Keratinocyte (primary cell): ENCODE measurements at regions not wholly inside any gene's neighbourhood (a gene's known extent, or its start where the extent isn't known, plus 50 kb on each side); places are given as distances from the start of the nearest gene placed in this dataset.

Experiments
- DNase-seq: peaks from one replicate; pipeline ENCODE4 v3.0.0-alpha.2; 2011; ENCODE audit warnings: low read depth, missing footprints, low spot score
- FAIRE-seq: peaks from 2 replicates; lab custom pipeline; 2011; peaks lifted over from hg19 to GRCh38; lab: Jason Lieb, UNC
- H2AFZ ChIP-seq: 2 replicates; pipeline ENCODE4 v1.6.0; 2012; ENCODE audit warnings: low read length, control low read depth, inconsistent platforms; ENCODE audit not compliant: control insufficient read depth
- H3K27ac ChIP-seq: 2 replicates; pipeline ENCODE4 v1.5.1; 2011; ENCODE audit warnings: low read length; ENCODE audit not compliant: control insufficient read depth, insufficient read depth
- H3K27me3 ChIP-seq: 3 replicates; pipeline ENCODE4 v1.6.0; 2011; ENCODE audit warnings: low read length; ENCODE audit not compliant: control insufficient read depth, insufficient read depth; ENCODE audit errors: extremely low read depth
- H3K36me3 ChIP-seq, 2 experiments: 2 replicates in 1 of 2; 3 replicates in 1 of 2; pipeline ENCODE4 v1.5.1; 2011; ENCODE audit warnings: low read length in 2 of 2, mild to moderate bottlenecking in 1 of 2; ENCODE audit not compliant: control insufficient read depth in 2 of 2, insufficient read depth in 2 of 2; ENCODE audit errors: extremely low read depth in 1 of 2
- H3K4me1 ChIP-seq: 3 replicates; pipeline ENCODE4 v1.5.1; 2011; ENCODE audit warnings: low read length; ENCODE audit not compliant: control insufficient read depth, insufficient read depth; ENCODE audit errors: extremely low read depth
- H3K4me2 ChIP-seq: 3 replicates; pipeline ENCODE4 v1.6.0; 2011; ENCODE audit warnings: low read depth, low read length; ENCODE audit not compliant: control insufficient read depth, insufficient read depth; ENCODE audit errors: extremely low read depth
- H3K4me3 ChIP-seq, 3 experiments: fragments of 200-600 bp in 1 of 3; sonication (generic) in 1 of 3; 2 replicates in 2 of 3; 3 replicates in 1 of 3; pipeline ENCODE4 v1.5.1; 2011 to 2016; ENCODE audit warnings: low read length in 3 of 3, mild to moderate bottlenecking in 3 of 3, control low read depth in 2 of 3, inconsistent platforms in 1 of 3, low read depth in 1 of 3, mixed read lengths in 1 of 3, mixed run types in 1 of 3, moderate library complexity in 1 of 3; ENCODE audit not compliant: control insufficient read depth in 2 of 3, insufficient read depth in 2 of 3; ENCODE audit errors: extremely low read depth in 1 of 3
- H3K79me2 ChIP-seq: 2 replicates; pipeline ENCODE4 v1.6.0; 2012; ENCODE audit warnings: low read length; ENCODE audit not compliant: control insufficient read depth, insufficient read depth
- H3K9ac ChIP-seq: 3 replicates; pipeline ENCODE4 v1.6.0; 2011; ENCODE audit warnings: low read length; ENCODE audit not compliant: control insufficient read depth, insufficient read depth; ENCODE audit errors: extremely low read depth
- H3K9me1 ChIP-seq: 3 replicates; pipeline ENCODE4 v1.6.0; 2011; ENCODE audit warnings: low read length; ENCODE audit not compliant: control insufficient read depth, insufficient read depth; ENCODE audit errors: extremely low read depth
- H3K9me3 ChIP-seq: 2 replicates; pipeline ENCODE4 v1.5.1; 2012; ENCODE audit warnings: low read depth, low read length; ENCODE audit not compliant: control insufficient read depth
- H4K20me1 ChIP-seq: 3 replicates; pipeline ENCODE4 v1.6.0; 2011; ENCODE audit warnings: low read length; ENCODE audit not compliant: control insufficient read depth, insufficient read depth; ENCODE audit errors: extremely low read depth
- CTCF ChIP-seq, 3 experiments: IDR thresholded peaks in 1 of 3; conservative IDR thresholded peaks in 1 of 3; optimal IDR thresholded peaks in 1 of 3; 2 replicates in 2 of 3; 3 replicates in 1 of 3; pipeline versions ENCODE3 to v1.5.1; 2011; ENCODE audit warnings: low read length in 3 of 3, mild to moderate bottlenecking in 3 of 3, moderate library complexity in 2 of 3, control low read depth in 1 of 3, inconsistent platforms in 1 of 3; ENCODE audit not compliant: insufficient read depth in 2 of 3; ENCODE audit errors: extremely low read depth in 1 of 3
- EZH2 ChIP-seq: IDR thresholded peaks from one replicate; pipeline ENCODE4 v1.6.1; 2012; ENCODE audit warnings: inconsistent platforms, mild to moderate bottlenecking, low read length, moderate library complexity
- dilution Hi-C: fragments of 300-500 bp; cut with MboI; formaldehyde crosslinking; loops from one replicate; pipeline ENCODE4 v1.7.0; 2020; ENCODE audit warnings: low sequenced_read_pairs; ENCODE audit not compliant: extremely low pct_ligation_motif_present

GRCh38 chr2:41483982-41484857, 563.6 kb upstream of the PKDCC start:
- H4K20me1 ChIP-seq, result no peaks in the 10 kb centered on the region
- TF ChIP-seq EZH2 (no peak), CTCF (optimal IDR thresholded peaks at IDR 0.05 in 1 of 3, IDR thresholded peaks at IDR 0.05 in 1 of 3, conservative IDR thresholded peaks at IDR 0.05 in 1 of 3; ENCODE audit: extremely low read depth in 1 of 3, insufficient read depth in 2 of 3, low read length in 3 of 3) (no peak)
- no peak overlapping the region for H3K4me2 ChIP-seq
- no peaks in the 10 kb centered on the region for H3K79me2 ChIP-seq
- no peaks in the 10 kb centered on the region for H3K4me1 ChIP-seq
- H3K9ac ChIP-seq, result no peak overlapping the region
- no peaks in the 10 kb centered on the region for H3K36me3 ChIP-seq
- dilution Hi-C loops, result no loop called here
- no peak overlapping the region for H3K27ac ChIP-seq
- DNase-seq (no peak), FAIRE-seq (no peak)
- no peaks in the 10 kb centered on the region for H3K9me1 ChIP-seq
- no peaks in the 10 kb centered on the region for H3K9me3 ChIP-seq
- no peak overlapping the region for H2AFZ ChIP-seq
- no peaks in the 10 kb centered on the region for H3K27me3 ChIP-seq
- H3K4me3 ChIP-seq, result no peak overlapping the region

GRCh38 chr2:41484858-41485234, 563.0 kb upstream of the PKDCC start:
- TF ChIP-seq CTCF (optimal IDR thresholded peaks at IDR 0.05 in 1 of 3, IDR thresholded peaks at IDR 0.05 in 1 of 3, conservative IDR thresholded peaks at IDR 0.05 in 1 of 3; ENCODE audit: extremely low read depth in 1 of 3, insufficient read depth in 2 of 3, low read length in 3 of 3) (no peak), EZH2 (no peak)
- no peak overlapping the region for H2AFZ ChIP-seq
- H3K9me1 ChIP-seq, result no peaks in the 10 kb centered on the region
- no peaks in the 10 kb centered on the region for H3K27me3 ChIP-seq
- no peak overlapping the region for H3K9ac ChIP-seq
- H3K36me3 ChIP-seq, result no peaks in the 10 kb centered on the region
- FAIRE-seq (no peak), DNase-seq (no peak)
- no peak overlapping the region for H3K27ac ChIP-seq
- H3K4me1 ChIP-seq, result no peaks in the 10 kb centered on the region
- no peak overlapping the region for H3K4me2 ChIP-seq
- H4K20me1 ChIP-seq, result no peaks in the 10 kb centered on the region
- H3K4me3 ChIP-seq, result no peak overlapping the region
- dilution Hi-C loops, result no loop called here
- no peaks in the 10 kb centered on the region for H3K79me2 ChIP-seq
- H3K9me3 ChIP-seq, result no peaks in the 10 kb centered on the region
